ENCODE measurements at regions not wholly inside any gene's neighbourhood (a gene's known extent, or its start where the extent isn't known, plus 50 kb on each side); places are given as distances from the start of the nearest gene placed in this dataset.

DNA sequence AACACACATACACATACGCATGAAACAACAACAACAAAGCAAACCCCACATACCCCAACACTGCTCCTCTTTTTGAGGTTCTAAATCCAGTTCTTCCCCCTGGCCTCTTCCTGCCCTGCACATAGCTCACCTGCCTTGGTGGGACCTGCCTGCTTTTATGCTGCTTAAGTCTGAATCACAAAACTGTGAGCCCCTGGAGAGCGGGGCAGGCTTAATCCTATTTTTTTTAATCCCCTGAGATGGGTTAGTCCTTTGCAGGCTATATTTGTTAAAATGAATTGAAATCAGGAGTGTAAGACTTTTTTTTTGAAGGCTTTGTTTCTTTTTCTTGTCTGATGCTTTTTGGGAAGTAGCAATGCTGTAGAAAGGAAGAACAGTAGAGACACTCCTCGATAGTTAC is 84.6 kb upstream of the MAX start:
- no peak for DNase-seq (ENCODE audit: low read depth)

DNA sequence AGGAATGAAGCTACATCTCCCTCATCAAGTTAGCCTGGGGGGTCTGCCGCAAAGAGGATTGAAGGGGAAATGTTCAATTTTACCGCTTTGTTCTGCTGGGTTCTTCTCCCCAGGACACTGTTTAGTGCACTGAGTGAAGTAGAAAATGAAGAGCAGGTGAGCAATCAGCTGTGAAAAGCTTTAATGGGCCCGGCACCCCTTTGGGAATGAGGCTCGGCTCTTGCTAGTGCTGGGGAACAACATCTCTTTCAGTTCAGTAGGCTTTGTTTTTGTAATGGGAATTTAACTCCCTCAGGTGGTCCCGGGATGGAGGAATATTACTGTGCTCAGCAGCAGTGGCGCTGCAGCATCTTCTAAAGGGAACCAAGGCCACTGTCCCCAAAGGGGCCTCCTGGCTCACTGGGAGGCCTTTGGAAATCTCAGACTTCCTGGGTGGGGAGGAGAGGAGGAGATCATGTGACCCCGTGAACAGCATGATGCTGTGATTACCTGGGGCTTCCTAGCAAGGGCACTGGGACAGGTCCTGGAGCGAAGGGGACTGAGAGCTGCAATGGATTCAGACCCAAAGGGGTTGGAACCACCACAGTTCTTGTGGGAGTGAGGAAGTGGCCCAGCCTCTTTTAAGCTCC is 85.2 kb upstream of the MAX start:
- no peak for DNase-seq (ENCODE audit: low read depth)

DNA sequence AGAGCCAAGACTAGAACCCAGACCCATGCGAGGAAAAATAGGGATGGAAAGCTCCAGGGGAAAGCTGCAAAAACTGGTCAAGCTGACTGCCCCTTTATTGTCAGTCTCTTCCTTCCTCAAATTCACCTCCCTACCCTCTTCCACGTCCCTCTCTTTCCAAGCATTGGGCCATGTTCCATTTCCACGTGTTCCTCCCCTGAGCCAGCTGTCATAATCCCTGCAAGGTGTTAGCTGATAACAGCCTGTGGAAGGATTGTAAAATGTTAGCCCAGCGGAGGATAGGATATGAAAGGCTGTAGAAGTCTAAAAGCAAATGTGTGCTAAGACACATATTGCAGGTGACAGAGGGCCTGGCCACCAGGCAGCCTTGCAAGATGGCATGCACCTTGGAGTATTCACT is 88.0 kb upstream of the MAX start:
- DNase-seq (ENCODE audit: low read depth) = no peak

DNA sequence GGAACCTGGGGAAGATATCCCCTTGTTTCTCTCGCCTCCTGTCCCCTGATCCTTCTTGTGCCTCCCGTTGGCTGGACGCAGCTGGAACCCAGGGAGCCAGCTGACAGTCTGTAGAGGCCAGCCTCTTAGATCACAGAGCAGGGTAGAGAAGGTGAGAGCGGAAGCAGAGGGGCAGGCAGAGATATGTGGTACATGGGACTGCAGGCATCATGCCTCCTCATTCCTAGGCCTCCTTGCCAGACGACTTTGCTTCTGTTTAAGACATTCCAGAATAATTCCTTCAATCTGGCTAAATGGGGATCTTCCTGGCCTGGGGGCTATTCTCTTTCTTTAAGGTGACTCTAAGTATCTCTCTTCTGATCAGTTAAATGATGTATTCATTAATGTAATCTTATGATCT is 89.4 kb upstream of the MAX start:
- DNase-seq (ENCODE audit: low read depth) = no peak

DNA sequence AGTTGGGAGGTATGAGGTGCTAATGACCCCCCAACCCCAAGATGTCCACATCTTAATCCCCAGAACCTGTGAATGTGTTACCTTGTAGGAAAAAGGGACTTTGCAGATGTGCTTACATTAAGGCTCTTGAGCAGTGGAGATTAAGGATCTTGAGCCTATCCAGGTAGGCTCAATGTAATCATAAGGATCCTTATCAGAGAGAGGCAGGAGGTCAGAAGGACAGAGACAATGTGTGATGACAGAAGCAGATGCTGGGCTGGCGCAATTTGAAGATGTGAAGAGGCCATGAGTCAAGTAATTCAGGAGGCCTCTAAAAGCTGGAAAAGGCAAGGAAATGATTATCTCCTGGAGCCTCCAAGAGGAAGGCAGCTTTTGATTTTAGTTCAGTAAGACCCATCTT is 90.4 kb upstream of the MAX start:
- no peak for DNase-seq (ENCODE audit: low read depth)

GRCh38 chr14:65193916-65194590 is 91.7 kb upstream of the MAX start:
- no peak for DNase-seq (ENCODE audit: low read depth)

- no peak for DNase-seq (ENCODE audit: low read depth)
Measured at GRCh38 chr14:65195042-65195719, 92.9 kb upstream of the MAX start.

DNA sequence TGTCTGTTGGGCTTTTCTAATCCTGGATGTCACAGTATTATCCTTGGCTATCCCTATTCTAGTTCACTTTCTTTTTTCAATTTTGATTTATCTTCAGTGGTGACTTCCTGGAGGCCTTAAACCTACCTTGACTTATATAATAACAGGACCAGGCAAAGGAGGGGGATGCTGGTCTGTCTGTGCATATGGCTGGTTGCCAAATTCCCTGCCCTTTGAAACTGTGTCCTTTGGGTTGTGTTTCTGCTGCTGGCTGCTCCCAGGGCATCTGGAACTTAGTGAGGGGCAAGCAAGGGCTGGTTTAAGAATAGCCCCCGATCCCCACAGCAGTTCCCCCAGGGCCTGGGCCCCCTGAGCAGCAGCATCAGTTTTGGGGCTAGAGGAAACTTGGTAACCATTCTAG is 96.0 kb upstream of the MAX start:
- no peak for DNase-seq (ENCODE audit: low read depth)

GRCh38 chr14:65200454-65200853 is 98.1 kb upstream of the MAX start:
- DNase-seq (ENCODE audit: low read depth) = no peak

DNA sequence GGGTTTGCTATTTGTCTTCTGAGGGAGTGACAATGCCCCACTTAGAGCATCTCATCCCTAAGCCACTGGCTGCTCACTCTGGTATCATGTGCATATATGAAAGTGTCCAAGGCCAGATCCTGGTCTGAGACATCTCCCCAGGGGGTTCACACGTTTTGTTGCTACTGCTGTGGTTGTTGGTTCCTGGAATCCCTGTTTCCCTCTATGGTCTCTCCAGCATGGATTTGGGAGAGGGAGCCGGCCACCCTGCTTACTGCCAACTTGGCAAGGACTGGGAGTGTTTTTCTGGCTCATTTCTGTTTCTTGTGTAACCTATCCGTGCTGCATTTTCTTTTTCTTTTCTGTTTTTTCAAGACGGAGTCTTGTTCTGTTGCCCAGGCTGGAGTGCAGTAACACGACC is 101.3 kb upstream of the MAX start:
- no peak for DNase-seq (ENCODE audit: low read depth)

DNA sequence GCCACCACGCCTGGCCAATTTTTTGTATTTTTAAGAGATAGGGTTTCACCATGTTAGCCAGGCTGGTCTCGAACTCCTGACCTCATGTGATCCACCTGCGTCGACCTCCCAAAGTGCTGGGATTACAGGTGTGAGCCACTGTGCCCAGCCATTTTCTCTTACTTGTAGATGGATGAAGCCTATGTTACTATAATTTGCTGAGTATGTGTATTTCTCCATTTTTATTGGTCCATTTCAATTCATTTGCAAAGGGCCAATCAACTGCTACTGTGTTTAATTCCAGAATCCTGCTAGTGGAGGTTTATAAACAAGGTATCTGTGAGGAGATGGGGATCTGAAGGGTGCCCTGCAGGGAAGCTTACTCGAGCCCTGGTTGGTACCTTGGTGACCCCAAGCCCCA is 101.7 kb upstream of the MAX start:
- no peak for DNase-seq (ENCODE audit: low read depth)

GRCh38 chr14:65206078-65206447 is 103.7 kb upstream of the MAX start:
- no peak for DNase-seq (ENCODE audit: low read depth)

DNA sequence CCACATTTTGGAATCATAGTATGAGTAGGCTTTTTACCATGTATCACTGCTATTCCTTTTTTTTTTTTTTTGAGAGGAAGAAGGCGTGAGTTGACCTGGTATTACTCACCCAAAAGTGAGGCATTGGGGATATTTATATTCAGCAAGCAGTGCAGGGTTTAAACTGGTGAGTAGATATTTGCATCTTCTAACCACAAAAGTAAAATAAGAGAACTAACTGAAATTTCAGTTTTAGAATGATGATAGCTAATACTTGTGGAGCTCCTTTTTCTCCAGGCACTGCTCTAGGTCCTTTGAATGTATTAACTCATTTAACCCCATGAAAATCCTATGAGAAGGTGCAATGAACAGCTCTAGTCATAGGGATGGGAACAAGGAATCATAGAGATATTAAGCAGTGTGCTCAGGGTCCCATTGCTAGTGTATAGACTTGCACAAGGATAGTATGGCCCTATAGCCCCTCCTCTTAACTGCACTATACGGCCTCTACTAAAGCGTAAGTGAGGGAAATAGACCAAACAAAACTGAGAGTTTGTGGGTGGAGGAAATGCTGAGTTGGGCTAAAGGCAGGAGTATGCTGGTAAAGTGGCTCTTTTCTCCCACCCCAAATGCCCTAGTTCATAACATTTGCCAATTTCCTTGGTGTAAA is 104.3 kb upstream of the MAX start:
- DNase-seq (ENCODE audit: low read depth) = no peak

DNA sequence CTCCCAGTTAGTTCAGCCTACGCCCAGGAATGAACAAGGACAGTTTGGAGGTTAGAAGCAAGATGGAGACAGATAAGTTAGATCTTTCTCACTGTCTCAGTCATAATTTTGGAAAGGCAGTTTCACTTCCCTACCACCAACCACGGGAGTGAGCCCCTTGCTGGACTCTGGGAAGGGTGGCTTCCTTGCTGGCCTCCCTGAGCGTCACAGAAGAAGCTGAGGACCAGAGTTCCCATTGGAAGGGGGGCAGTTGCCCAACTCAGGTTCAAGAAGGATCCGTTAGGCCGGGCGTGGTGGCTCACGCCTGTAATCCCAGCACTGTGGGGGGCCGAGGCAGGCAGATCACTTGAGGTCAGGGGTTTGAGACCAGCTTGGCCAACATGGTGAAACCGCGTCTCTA is 106.2 kb upstream of the MAX start:
- DNase-seq (ENCODE audit: low read depth) = no peak

DNA sequence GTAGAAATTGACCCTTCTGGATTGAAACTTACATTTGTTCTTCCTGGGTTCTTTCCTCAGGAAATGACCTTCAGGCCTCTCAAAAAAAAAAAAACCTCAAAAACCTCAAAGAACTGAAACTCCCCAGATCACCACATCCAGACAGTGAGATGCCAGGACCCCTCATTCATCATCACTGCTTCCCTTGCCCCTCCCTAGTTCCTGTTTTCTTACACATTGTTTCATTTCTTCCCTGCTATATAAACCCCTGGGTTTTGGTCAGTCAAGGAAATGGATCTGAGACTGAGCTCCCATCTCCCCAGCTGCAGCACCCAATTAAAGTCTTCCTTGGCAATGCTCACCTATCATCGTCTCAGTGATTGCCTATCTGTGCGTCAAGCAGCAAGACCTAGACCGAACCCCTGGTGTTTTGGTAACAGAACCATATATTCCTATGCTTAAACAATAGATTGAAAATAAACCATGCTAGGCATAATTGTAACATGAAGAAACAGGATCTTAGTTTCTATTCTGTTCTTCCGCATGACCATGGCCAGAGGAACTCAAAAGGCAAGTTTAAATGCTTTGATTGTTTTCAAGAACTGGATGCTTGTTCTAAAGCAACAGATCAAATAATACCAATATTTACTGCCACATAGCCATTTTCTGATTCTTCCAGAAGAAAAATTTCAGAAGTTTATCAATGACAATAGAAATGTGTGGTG is 108.0 kb upstream of the MAX start:
- DNase-seq (ENCODE audit: low read depth) = no peak

DNA sequence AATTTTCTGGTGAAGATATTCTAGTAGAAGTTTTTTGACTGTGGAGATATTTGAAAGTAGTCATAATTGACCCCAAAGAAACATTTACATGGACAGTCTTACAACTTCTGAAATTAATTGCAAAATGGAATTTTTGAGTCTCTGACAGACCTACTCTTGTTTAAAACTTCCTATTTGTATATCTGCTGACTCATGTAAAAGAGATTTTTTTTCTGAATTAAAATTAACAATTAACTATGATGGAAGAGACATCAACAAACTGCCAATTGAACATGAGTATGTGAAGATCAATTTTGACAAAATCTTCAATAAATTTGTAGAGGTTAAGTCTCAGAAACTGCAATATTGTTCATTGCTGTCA is 108.5 kb upstream of the MAX start:
- DNase-seq (ENCODE audit: low read depth) = no peak

DNA sequence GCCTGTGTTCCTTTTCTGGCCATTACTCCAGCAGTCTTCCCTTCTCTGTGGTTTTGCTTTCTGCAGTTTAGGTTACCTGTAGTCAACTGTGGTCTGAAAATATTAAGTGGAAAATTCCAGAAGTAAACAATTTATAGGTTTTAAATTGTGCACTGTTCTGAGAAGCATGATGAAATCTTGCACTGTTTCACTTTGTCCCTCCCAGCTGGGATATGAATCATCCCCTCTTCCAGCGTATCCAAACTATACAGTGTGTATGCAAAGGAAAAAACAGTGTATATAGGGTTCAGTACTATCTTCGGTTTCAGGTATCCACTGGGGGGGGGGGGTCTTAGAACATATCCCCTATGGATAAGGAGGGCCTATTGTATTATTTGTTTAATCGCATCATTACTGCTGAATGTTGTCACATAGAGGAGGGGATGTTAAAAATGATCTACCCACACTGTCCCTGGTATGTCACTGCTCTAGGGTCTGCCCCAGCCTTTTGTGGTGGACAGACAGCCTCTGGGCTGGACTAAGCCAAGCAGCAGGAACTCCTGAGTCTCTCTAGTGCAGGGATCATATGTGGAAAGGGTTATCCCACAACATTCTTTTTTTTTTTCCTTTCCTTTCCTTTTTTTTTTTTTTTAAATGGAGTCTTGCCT is 109.1 kb upstream of the MAX start:
- DNase-seq (ENCODE audit: low read depth) = no peak

GRCh38 chr14:65213316-65213715 is 111.0 kb upstream of the MAX start:
- DNase-seq (ENCODE audit: low read depth) = no peak

GRCh38 chr14:65214741-65215140 is 112.4 kb upstream of the MAX start:
- no peak for DNase-seq (ENCODE audit: low read depth)

GRCh38 chr14:65219353-65219752 is 117.0 kb upstream of the MAX start:
- no peak for DNase-seq (ENCODE audit: low read depth)

DNA sequence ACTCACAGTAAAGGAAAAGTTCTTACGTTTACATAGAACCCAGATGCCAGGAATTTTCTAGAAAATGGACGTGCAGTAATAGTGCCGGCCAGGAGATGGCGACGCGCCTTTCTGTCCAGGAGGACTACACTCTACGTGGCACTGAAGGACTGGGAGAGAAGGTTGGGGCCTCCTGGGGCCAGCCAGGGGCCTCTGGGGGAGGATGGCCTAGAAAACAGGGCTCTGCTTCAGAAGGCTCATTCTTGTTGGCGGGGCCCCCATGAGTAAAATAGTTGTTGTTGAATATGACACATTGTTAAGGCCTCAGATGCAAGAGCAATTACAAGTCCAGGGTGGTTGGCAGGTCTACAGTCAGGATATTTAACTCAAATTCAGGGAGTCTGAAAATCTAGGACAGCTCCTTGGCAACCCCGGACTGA is 120.1 kb upstream of the MAX start:
- DNase-seq (ENCODE audit: low read depth) = no peak

GRCh38 chr14:65223636-65224035 is 121.3 kb upstream of the MAX start:
- DNase-seq (ENCODE audit: low read depth) = no peak

Measured in CMK (cell line).